Astrocyte (in vitro differentiated cells and primary cell): ENCODE measurements at regions not wholly inside any gene's neighbourhood (a gene's known extent, or its start where the extent isn't known, plus 50 kb on each side); places are given as distances from the start of the nearest gene placed in this dataset.

Experiments
- EZH2 ChIP-seq: IDR thresholded peaks from 2 replicates; pipeline ENCODE4 v1.6.1; 2012; ENCODE audit warnings: mild to moderate bottlenecking, low read length, inconsistent platforms; ENCODE audit not compliant: insufficient read depth
- TF ChIP-seq, protein P1 (sequence below): IDR thresholded peaks from 2 replicates; pipeline ENCODE4 v1.5.1; 2011; ENCODE audit warnings: low read depth, mild to moderate bottlenecking, inconsistent platforms, low read length, moderate library complexity; ENCODE audit not compliant: insufficient read depth

DNA sequence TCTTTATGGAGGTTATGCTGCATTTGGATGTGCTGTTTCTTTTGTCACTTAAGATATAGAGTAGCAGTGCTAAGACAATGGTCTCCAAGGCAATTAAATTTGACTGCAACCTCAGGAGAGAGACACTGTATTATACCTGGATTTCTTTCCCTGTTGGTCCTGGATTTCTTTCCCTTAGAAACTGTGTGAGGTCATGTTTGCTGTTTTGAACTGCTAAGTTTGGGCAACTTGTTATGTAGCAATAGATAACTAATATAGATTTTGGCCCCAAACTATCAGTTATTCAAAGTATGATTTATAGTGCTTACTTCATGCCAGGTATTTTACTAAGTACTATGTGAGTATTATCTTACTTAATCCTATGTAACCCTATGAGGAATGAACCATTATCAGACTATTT is 458.4 kb downstream of the HS3ST3B1 start:
- TF ChIP-seq, protein P1, sequence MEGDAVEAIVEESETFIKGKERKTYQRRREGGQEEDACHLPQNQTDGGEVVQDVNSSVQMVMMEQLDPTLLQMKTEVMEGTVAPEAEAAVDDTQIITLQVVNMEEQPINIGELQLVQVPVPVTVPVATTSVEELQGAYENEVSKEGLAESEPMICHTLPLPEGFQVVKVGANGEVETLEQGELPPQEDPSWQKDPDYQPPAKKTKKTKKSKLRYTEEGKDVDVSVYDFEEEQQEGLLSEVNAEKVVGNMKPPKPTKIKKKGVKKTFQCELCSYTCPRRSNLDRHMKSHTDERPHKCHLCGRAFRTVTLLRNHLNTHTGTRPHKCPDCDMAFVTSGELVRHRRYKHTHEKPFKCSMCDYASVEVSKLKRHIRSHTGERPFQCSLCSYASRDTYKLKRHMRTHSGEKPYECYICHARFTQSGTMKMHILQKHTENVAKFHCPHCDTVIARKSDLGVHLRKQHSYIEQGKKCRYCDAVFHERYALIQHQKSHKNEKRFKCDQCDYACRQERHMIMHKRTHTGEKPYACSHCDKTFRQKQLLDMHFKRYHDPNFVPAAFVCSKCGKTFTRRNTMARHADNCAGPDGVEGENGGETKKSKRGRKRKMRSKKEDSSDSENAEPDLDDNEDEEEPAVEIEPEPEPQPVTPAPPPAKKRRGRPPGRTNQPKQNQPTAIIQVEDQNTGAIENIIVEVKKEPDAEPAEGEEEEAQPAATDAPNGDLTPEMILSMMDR = no peak
- no peak for TF ChIP-seq EZH2
